Right ventricle myocardium superior (tissue), 1 donor: ENCODE measurements at regions not wholly inside any gene's neighbourhood (a gene's known extent, or its start where the extent isn't known, plus 50 kb on each side); places are given as distances from the start of the nearest gene placed in this dataset.

ENCODE experiments used
- ATAC-seq: fragments of 200-7000 bp; cut with Tn5 transposase; one replicate; pipeline ENCODE4 v1.9.1; 2020; ENCODE audit warnings: mild to moderate bottlenecking; ENCODE audit not compliant: poor library complexity
- DNase-seq: peaks from one replicate; pipeline ENCODE4 v3.0.0-alpha.2; 2020
- intact Hi-C: fragments of 100-400 bp; cut with DNase I; formaldehyde crosslinking; loops from one replicate; pipeline ENCODE4 v1.11.2; 2022
- donor health status: DM: no; HTN: yes; CAD: no; lungs with severe emphysema.

- ATAC-seq: no peak
- intact Hi-C loops: loop anchor here (10.0 kb wide), 1 partner anchor 587 kb away; the partner anchor contains the start of gene PID1
- DNase-seq: no peak
Measured at GRCh38 chr2:228688007-228688645, 506.6 kb upstream of the SPHKAP start.

GRCh38 chr2:228681979-228682378 lies 500.5 kb upstream of the SPHKAP start:
- DNase-seq: no peak

DNA sequence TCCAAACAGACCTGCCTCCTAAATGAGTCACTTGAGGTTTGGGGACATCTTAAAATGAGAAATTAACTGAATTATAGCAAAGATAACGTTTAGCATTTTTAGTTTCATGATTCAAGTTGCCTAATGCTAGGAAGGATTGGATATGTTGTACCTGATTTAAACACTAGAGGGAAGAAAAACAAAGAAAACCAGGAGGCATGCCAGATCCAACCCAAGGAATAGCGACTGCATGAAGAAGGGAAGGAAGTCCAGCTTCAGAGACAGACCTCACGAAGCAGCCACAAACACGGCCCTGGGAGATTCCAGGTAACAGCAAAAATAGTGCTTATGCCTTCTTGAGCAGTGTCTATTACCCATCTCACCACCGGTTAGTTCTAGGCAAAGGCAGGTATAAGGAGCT lies 499.9 kb upstream of the SPHKAP start:
- intact Hi-C loops: loop anchor here (10.0 kb wide), 1 partner anchor 593 kb away; the partner anchor contains the start of gene PID1
- ATAC-seq (peak; percentile 72), DNase-seq (no peak)

More at GRCh38 chr2:228681979-228682378, 500.5 kb upstream of the SPHKAP start:
- intact Hi-C loops: loop anchor here (10.0 kb wide), 1 partner anchor 593 kb away; the partner anchor contains the start of gene PID1
- no peak for ATAC-seq

- intact Hi-C loops: no loop called here
- ATAC-seq: no peak
- DNase-seq: no peak
Measured at GRCh38 chr2:228678110-228678509, 496.6 kb upstream of the SPHKAP start.

GRCh38 chr2:228675646-228676045 lies 494.2 kb upstream of the SPHKAP start:
- DNase-seq: no peak
- no peak for ATAC-seq
- intact Hi-C loops: no loop called here

- intact Hi-C loops: no loop called here
- ATAC-seq: peak; percentile 86
- no peak for DNase-seq
Measured at GRCh38 chr2:228675091-228675490, 493.6 kb upstream of the SPHKAP start.

GRCh38 chr2:228673876-228674554 lies 492.5 kb upstream of the SPHKAP start:
- intact Hi-C loops: no loop called here
- ATAC-seq: peak; percentile 22
- no peak for DNase-seq

- DNase-seq (no peak), ATAC-seq (peak; percentile 37)
- intact Hi-C loops: no loop called here
Measured at GRCh38 chr2:228669690-228670089, 488.2 kb upstream of the SPHKAP start.

DNA sequence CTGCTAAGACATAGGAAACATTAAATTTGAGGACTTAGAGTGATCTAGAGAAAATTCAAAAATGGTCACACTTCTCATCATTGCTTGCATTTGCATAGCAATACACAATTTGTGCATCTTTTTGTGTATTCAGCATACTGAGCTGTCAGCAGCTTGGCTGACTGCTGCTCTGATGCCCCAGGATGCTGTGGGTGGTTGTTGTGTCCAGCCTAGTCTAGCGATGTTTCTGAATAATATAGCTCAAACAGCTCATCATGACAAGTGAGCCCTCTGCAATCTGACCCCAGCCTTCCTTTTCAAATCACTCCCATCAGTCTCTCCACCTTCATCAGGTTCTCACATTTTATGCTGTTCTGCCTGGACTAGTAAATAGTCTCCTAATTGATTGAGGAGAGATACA lies 483.7 kb upstream of the SPHKAP start:
- ATAC-seq (no peak), DNase-seq (no peak)
- intact Hi-C loops: no loop called here

GRCh38 chr2:228658998-228659397 lies 477.5 kb upstream of the SPHKAP start:
- DNase-seq: no peak
- no peak for ATAC-seq
- intact Hi-C loops: loop anchor here (5.0 kb wide), 1 partner anchor 617 kb away; no protein-coding TSS in a partner anchor

DNA sequence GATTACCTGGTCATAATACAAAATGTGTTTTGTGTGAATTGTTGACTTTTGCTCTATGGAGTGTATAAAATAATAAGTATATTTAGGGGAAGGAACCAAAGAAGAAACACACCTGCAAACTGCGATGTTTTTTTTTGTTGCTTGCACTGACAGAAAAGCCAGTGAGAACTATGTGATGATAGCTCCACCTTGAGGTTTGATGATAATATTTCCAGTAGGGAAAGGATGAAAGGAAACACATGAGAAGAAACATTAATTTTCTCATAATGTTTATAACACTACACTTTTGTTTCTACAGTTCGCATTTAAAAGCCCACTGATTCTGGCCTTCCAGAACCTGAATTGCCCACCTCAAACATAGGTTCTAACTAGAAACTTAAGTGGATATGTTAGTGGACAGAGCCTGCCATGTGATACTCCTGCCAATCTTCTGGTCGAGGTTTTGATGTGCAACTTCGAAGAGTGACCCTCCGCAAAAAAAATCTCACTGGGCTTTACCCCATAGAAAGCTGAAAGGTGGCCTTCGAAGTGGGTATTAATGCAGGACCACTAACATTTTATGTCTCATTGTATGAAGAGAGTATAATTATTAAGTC lies 476.4 kb upstream of the SPHKAP start:
- ATAC-seq: peak; percentile 78
- intact Hi-C loops: loop anchor here (5.0 kb wide), 1 partner anchor 616 kb away; no protein-coding TSS in a partner anchor

DNA sequence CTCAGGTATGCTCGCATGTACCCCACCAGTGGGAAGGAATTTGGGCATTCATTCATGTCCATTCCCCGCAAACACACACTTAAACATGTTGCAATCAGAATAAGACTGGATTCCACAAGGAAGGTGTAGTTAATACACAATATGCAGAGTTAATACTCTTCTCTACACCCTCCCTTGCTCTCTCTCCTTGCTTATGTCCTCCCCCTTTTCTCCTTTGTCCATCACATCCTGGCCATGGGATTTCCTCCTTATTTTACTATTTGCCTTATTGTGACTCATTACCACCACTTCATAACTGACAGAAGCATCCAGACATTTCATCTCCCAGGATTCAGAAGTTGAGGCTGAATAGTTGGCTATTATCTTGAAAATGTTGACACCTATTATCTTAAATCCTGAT lies 473.8 kb upstream of the SPHKAP start:
- ATAC-seq (no peak), DNase-seq (no peak)
- intact Hi-C loops: loop anchor here (5.0 kb wide), 1 partner anchor 613 kb away; no protein-coding TSS in a partner anchor

More for the DNA sequence above, 476.4 kb upstream of the SPHKAP start:
- no peak for DNase-seq

DNA sequence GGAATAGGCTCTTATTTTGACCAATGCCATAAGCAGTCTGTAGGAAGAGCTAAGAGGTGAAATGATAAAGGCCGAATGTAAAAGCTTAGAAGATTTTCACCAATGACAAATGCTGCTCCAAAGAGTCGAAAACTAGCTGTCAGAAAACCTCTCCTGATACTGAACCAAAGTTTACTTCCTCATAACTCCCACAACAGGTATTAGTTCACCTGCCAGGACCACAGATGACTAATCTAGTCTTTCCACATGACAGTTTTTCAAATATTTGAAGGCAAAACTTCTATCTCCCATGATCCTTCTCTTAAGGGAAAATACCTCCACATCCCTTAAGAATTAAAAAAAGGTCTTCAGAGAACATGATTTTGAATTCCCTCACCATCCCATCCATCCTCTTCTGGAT lies 473.2 kb upstream of the SPHKAP start:
- intact Hi-C loops: loop anchor here (5.0 kb wide), 2 partner anchors 472 to 612 kb away; partner anchors contain the start of gene SPHKAP
- no peak for ATAC-seq
- DNase-seq: no peak

GRCh38 chr2:228653884-228654283 lies 472.4 kb upstream of the SPHKAP start:
- ATAC-seq (peak; percentile 50), DNase-seq (no peak)
- intact Hi-C loops: loop anchor here (5.0 kb wide), 1 partner anchor 472 kb away; the partner anchor contains the start of gene SPHKAP

GRCh38 chr2:228652366-228652765 lies 470.9 kb upstream of the SPHKAP start:
- ATAC-seq (no peak), DNase-seq (no peak)
- intact Hi-C loops: loop anchor here (5.0 kb wide), 1 partner anchor 470 kb away; the partner anchor contains the start of gene SPHKAP

DNA sequence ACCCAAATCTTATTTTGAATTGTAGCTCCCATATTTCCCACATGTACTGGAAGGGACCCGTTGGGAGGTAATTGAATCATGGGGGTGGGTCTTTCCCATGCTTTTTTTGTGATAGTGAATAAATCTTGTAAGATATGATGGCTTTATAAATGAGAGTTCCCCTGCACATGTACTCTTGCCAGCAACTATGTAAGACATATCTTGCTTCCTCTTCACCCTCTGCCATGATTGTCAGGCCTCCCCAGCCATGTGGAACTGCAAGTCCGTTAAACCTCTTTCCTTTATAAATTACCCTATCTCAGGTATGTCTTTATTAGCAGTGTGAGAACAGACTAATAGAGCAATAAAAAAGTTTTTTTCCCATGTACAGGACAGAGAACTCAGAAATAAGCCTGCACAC lies 468.4 kb upstream of the SPHKAP start:
- peak; percentile 23 for ATAC-seq
- intact Hi-C loops: loop anchor here (5.0 kb wide), 1 partner anchor 468 kb away; the partner anchor contains the start of gene SPHKAP
- DNase-seq: no peak

- DNase-seq (no peak), ATAC-seq (peak; percentile 94)
- intact Hi-C loops: no loop called here
Measured at GRCh38 chr2:228649447-228649846, 468.0 kb upstream of the SPHKAP start.

- intact Hi-C loops: no loop called here
- ATAC-seq (no peak), DNase-seq (no peak)
Measured at GRCh38 chr2:228648541-228648940, 467.1 kb upstream of the SPHKAP start.

DNA sequence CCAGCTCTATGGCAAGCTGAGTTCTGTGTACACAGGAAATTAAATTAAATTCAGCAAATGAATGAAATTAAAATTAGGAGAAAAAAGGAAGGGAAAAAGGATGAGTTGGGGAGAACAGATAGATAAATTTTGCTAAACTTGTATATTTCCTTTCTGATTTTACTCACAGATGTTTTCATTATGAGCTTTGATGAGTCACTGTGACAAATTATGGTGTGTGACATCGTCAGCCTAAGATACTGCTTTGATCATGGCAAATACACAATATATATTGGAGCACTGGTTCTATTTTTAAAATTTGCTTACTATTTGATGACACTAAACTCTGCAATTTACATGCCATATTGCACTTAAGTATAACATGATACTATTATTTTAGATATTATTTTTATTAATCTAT lies 464.6 kb upstream of the SPHKAP start:
- intact Hi-C loops: no loop called here
- ATAC-seq: no peak
- DNase-seq: no peak
